ENCODE measurements at regions not wholly inside any gene's neighbourhood (a gene's known extent, or its start where the extent isn't known, plus 50 kb on each side); places are given as distances from the start of the nearest gene placed in this dataset.

GRCh38 chr5:8924054-8924793 is 621.7 kb downstream of the SEMA5A start:
- TF ChIP-seq ZFP30 (CRISPR knock-in tag; IDR thresholded peaks at IDR 0.05): no peak
- TF ChIP-seq, protein P1, sequence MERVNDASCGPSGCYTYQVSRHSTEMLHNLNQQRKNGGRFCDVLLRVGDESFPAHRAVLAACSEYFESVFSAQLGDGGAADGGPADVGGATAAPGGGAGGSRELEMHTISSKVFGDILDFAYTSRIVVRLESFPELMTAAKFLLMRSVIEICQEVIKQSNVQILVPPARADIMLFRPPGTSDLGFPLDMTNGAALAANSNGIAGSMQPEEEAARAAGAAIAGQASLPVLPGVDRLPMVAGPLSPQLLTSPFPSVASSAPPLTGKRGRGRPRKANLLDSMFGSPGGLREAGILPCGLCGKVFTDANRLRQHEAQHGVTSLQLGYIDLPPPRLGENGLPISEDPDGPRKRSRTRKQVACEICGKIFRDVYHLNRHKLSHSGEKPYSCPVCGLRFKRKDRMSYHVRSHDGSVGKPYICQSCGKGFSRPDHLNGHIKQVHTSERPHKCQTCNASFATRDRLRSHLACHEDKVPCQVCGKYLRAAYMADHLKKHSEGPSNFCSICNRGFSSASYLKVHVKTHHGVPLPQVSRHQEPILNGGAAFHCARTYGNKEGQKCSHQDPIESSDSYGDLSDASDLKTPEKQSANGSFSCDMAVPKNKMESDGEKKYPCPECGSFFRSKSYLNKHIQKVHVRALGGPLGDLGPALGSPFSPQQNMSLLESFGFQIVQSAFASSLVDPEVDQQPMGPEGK (CRISPR knock-in tag; IDR thresholded peaks at IDR 0.05; ENCODE audit: borderline replicate concordance): no peak
- TF ChIP-seq, protein P2, sequence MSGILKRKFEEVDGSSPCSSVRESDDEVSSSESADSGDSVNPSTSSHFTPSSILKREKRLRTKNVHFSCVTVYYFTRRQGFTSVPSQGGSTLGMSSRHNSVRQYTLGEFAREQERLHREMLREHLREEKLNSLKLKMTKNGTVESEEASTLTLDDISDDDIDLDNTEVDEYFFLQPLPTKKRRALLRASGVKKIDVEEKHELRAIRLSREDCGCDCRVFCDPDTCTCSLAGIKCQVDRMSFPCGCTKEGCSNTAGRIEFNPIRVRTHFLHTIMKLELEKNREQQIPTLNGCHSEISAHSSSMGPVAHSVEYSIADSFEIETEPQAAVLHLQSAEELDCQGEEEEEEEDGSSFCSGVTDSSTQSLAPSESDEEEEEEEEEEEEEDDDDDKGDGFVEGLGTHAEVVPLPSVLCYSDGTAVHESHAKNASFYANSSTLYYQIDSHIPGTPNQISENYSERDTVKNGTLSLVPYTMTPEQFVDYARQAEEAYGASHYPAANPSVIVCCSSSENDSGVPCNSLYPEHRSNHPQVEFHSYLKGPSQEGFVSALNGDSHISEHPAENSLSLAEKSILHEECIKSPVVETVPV (CRISPR knock-in tag; IDR thresholded peaks at IDR 0.05): no peak
- no peak for TF ChIP-seq SNAI2 (CRISPR knock-in tag; IDR thresholded peaks at IDR 0.05)
- no peak for TF ChIP-seq POU6F1 (CRISPR knock-in tag; IDR thresholded peaks at IDR 0.05; ENCODE audit: borderline replicate concordance, low read depth)
- TF ChIP-seq, protein P3, sequence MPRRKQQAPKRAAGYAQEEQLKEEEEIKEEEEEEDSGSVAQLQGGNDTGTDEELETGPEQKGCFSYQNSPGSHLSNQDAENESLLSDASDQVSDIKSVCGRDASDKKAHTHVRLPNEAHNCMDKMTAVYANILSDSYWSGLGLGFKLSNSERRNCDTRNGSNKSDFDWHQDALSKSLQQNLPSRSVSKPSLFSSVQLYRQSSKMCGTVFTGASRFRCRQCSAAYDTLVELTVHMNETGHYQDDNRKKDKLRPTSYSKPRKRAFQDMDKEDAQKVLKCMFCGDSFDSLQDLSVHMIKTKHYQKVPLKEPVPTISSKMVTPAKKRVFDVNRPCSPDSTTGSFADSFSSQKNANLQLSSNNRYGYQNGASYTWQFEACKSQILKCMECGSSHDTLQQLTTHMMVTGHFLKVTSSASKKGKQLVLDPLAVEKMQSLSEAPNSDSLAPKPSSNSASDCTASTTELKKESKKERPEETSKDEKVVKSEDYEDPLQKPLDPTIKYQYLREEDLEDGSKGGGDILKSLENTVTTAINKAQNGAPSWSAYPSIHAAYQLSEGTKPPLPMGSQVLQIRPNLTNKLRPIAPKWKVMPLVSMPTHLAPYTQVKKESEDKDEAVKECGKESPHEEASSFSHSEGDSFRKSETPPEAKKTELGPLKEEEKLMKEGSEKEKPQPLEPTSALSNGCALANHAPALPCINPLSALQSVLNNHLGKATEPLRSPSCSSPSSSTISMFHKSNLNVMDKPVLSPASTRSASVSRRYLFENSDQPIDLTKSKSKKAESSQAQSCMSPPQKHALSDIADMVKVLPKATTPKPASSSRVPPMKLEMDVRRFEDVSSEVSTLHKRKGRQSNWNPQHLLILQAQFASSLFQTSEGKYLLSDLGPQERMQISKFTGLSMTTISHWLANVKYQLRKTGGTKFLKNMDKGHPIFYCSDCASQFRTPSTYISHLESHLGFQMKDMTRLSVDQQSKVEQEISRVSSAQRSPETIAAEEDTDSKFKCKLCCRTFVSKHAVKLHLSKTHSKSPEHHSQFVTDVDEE (CRISPR knock-in tag; IDR thresholded peaks at IDR 0.05): no peak
- TF ChIP-seq, protein P4, sequence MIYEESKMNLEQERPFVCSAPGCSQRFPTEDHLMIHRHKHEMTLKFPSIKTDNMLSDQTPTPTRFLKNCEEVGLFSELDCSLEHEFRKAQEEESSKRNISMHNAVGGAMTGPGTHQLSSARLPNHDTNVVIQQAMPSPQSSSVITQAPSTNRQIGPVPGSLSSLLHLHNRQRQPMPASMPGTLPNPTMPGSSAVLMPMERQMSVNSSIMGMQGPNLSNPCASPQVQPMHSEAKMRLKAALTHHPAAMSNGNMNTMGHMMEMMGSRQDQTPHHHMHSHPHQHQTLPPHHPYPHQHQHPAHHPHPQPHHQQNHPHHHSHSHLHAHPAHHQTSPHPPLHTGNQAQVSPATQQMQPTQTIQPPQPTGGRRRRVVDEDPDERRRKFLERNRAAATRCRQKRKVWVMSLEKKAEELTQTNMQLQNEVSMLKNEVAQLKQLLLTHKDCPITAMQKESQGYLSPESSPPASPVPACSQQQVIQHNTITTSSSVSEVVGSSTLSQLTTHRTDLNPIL (CRISPR knock-in tag; IDR thresholded peaks at IDR 0.05; ENCODE audit: low read depth): no peak
- no peak for TF ChIP-seq TOX (CRISPR knock-in tag; IDR thresholded peaks at IDR 0.05; ENCODE audit: borderline replicate concordance)
- no peak for TF ChIP-seq ARNTL (CRISPR knock-in tag; IDR thresholded peaks at IDR 0.05; ENCODE audit: borderline replicate concordance, low read depth)
- TF ChIP-seq ZNF70 (CRISPR knock-in tag; IDR thresholded peaks at IDR 0.05): no peak
- no peak for TF ChIP-seq BACH2 (CRISPR knock-in tag; IDR thresholded peaks at IDR 0.05; ENCODE audit: borderline replicate concordance)
- TF ChIP-seq ZFP3 (CRISPR knock-in tag; IDR thresholded peaks at IDR 0.05): no peak
- no peak for TF ChIP-seq CSDC2 (CRISPR knock-in tag; IDR thresholded peaks at IDR 0.05)
- TF ChIP-seq ESRRG (CRISPR knock-in tag; IDR thresholded peaks at IDR 0.05): no peak

Measured in SK-N-SH treated with all-trans-retinoic acid at 6 μM for 48 hours (cell line).